IMR-90 (cell line): ENCODE measurements at regions not wholly inside any gene's neighbourhood (a gene's known extent, or its start where the extent isn't known, plus 50 kb on each side); places are given as distances from the start of the nearest gene placed in this dataset.

Experiments used
- ATAC-seq: fragments of 200-7000 bp; cut with Tn5 transposase; 2 replicates; pipeline ENCODE4 v1.9.1; 2020; ENCODE audit warnings: low read depth, mild to moderate bottlenecking, moderate library complexity
- BruUV-seq: library from RNA; stranded (reverse); fragments of 400-500 nt; replicated peaks from 2 replicates; lab custom pipeline; 2021; lab: Mats Ljungman, UMichigan
- CTCF ChIA-PET: fragments of 300-600 bp; formaldehyde crosslinking; extraction: SDS; loops from one replicate; lab custom pipeline; 2021; ENCODE audit warnings: antibody characterized with exemption; lab: Yijun Ruan, JAX
- POLR2A ChIA-PET: fragments of 300-600 bp; sonication (Branson Sonifier 250); formaldehyde crosslinking; loops from one replicate; lab custom pipeline; 2022; ENCODE audit warnings: antibody characterized with exemption; ENCODE audit not compliant: unreplicated experiment; lab: Charles Lee
- DNase-seq: peaks from one replicate; pipeline ENCODE4 v3.0.0; 2013
- H2AFZ ChIP-seq: replicated peaks from 2 replicates; pipeline ENCODE3; 2013; ENCODE audit warnings: low read length, mild to moderate bottlenecking; ENCODE audit not compliant: poor library complexity
- H2AK5ac ChIP-seq: 2 replicates; pipeline ENCODE4 v1.6.1; 2013; ENCODE audit warnings: low read depth, low read length, inconsistent platforms
- H2AK9ac ChIP-seq: replicated peaks from 2 replicates; pipeline ENCODE3; 2013; ENCODE audit warnings: mild to moderate bottlenecking, low read depth, low read length, moderate library complexity; ENCODE audit not compliant: poor library complexity
- H2BK120ac ChIP-seq: 2 replicates; pipeline ENCODE4 v1.6.1; 2013; ENCODE audit warnings: low read depth, low read length, inconsistent platforms
- H2BK15ac ChIP-seq: 3 replicates; pipeline ENCODE4 v1.6.1; 2013; ENCODE audit warnings: low read depth, low read length, inconsistent platforms
- H2BK20ac ChIP-seq: 2 replicates; pipeline ENCODE4 v1.6.1; 2013; ENCODE audit warnings: low read depth, mild to moderate bottlenecking, inconsistent platforms, low read length, moderate library complexity
- H2BK5ac ChIP-seq: 2 replicates; pipeline ENCODE4 v1.6.1; 2013; ENCODE audit warnings: mild to moderate bottlenecking, low read depth, low read length, inconsistent platforms; ENCODE audit not compliant: poor library complexity, severe bottlenecking
- H3K14ac ChIP-seq: replicated peaks from 2 replicates; pipeline ENCODE4 v1.6.1; 2013; ENCODE audit warnings: low read depth, low read length, inconsistent platforms
- H3K18ac ChIP-seq: 2 replicates; pipeline ENCODE4 v1.6.1; 2013; ENCODE audit warnings: low read depth, low read length, control low read depth
- H3K23ac ChIP-seq: 2 replicates; pipeline ENCODE4 v1.6.1; 2013; ENCODE audit warnings: low read depth, low read length, inconsistent platforms
- H3K27ac ChIP-seq: 2 replicates; pipeline ENCODE4 v1.5.1; 2013; ENCODE audit warnings: mild to moderate bottlenecking, control low read depth, low read length; ENCODE audit not compliant: insufficient read depth
- H3K27me3 ChIP-seq: 2 replicates; pipeline ENCODE4 v1.6.1; 2013; ENCODE audit warnings: low read length; ENCODE audit not compliant: control insufficient read depth, insufficient read depth
- H3K36me3 ChIP-seq: 2 replicates; pipeline ENCODE4 v1.6.1; 2013; ENCODE audit warnings: low read length, mixed read lengths; ENCODE audit not compliant: control insufficient read depth, insufficient read depth
- H3K4ac ChIP-seq: 2 replicates; pipeline ENCODE4 v1.6.1; 2013; ENCODE audit warnings: low read depth, low read length, inconsistent platforms
- H3K4me1 ChIP-seq: 2 replicates; pipeline ENCODE4 v1.6.1; 2013; ENCODE audit warnings: low read length, mixed read lengths; ENCODE audit not compliant: control insufficient read depth, insufficient read depth
- H3K4me2 ChIP-seq: 2 replicates; pipeline ENCODE4 v1.6.1; 2013; ENCODE audit warnings: low read depth, mild to moderate bottlenecking, control low read depth, low read length, moderate library complexity
- H3K4me3 ChIP-seq: 2 replicates; pipeline ENCODE4 v1.5.1; 2013; ENCODE audit warnings: low read depth, mild to moderate bottlenecking, control low read depth, low read length, moderate library complexity; ENCODE audit not compliant: insufficient read depth
- H3K56ac ChIP-seq: 2 replicates; pipeline ENCODE4 v1.6.1; 2013; ENCODE audit warnings: low read length, inconsistent platforms; ENCODE audit not compliant: insufficient read depth; ENCODE audit errors: extremely low read depth
- H3K79me1 ChIP-seq, 2 experiments: 2 replicates each; pipeline ENCODE4 v1.6.1; 2013; ENCODE audit warnings: low read length in 2 of 2, inconsistent platforms in 1 of 2, low read depth in 1 of 2
- H3K9ac ChIP-seq: 2 replicates; pipeline ENCODE4 v1.6.1; 2013; ENCODE audit warnings: low read depth, low read length, control low read depth
- H3K9me1 ChIP-seq: 2 replicates; pipeline ENCODE4 v1.6.1; 2013; ENCODE audit warnings: low read length, inconsistent platforms; ENCODE audit not compliant: insufficient read depth
- H3K9me3 ChIP-seq: 2 replicates; pipeline ENCODE4 v1.6.1; 2013; ENCODE audit warnings: low read length; ENCODE audit not compliant: control insufficient read depth, insufficient read depth
- H4K20me1 ChIP-seq: 2 replicates; pipeline ENCODE4 v1.6.1; 2013; ENCODE audit warnings: low read length, inconsistent platforms; ENCODE audit not compliant: insufficient read depth
- H4K5ac ChIP-seq: 2 replicates; pipeline ENCODE4 v1.6.1; 2013; ENCODE audit warnings: mild to moderate bottlenecking, low read depth, low read length, control low read depth
- H4K8ac ChIP-seq, 2 experiments: 2 replicates each; pipeline ENCODE4 v1.6.1; 2013; ENCODE audit warnings: low read depth in 2 of 2, low read length in 2 of 2, control low read depth in 1 of 2, inconsistent platforms in 1 of 2
- H4K91ac ChIP-seq: 2 replicates; pipeline ENCODE4 v1.6.1; 2013; ENCODE audit warnings: low read depth, low read length, inconsistent platforms; ENCODE audit not compliant: insufficient read depth
- RAD21 ChIP-seq: IDR thresholded peaks from 2 replicates; pipeline ENCODE4 v1.6.1; 2012; ENCODE audit warnings: low read length, improper control_type of control experiment
- RFX5 ChIP-seq: IDR thresholded peaks from 2 replicates; pipeline ENCODE4 v1.8.0; 2012; ENCODE audit warnings: low read depth, mild to moderate bottlenecking, low read length, moderate library complexity
- WGBS, 2 experiments: methylation state at CpG; one replicate each; pipeline versions ENCODE4 v1.1.5 to v1.1.7; 2013; ENCODE audit warnings: missing lambda C conversion rate in 2 of 2; ENCODE audit not compliant: insufficient read length in 1 of 2; ENCODE audit errors: extremely low coverage in 2 of 2; 5-methylcytosine and 5-hydroxymethylcytosine counted together
- dilution Hi-C: fragments of 300-500 bp; cut with HindIII; formaldehyde crosslinking; loops from one replicate; pipeline ENCODE4 v1.14.3; 2018; ENCODE audit warnings: low sequenced_read_pairs; ENCODE audit not compliant: unreplicated experiment
- in situ Hi-C: fragments of 300-500 bp; cut with MboI; formaldehyde crosslinking; loops from 3 replicates; pipeline ENCODE4 v1.14.3; 2019; ENCODE audit warnings: low sequenced_read_pairs, inconsistent platforms, mixed read lengths
- intact Hi-C: fragments of 100-400 bp; cut with micrococcal nuclease; formaldehyde crosslinking; loops from 2 replicates; pipeline ENCODE4 v1.10.0; 2022
- TF ChIP-seq, protein P1 (sequence below): conservative IDR thresholded peaks from 2 replicates; pipeline ENCODE4 v1.5.1; 2012; ENCODE audit warnings: mild to moderate bottlenecking, low read depth, low read length, improper control_type of control experiment

DNA sequence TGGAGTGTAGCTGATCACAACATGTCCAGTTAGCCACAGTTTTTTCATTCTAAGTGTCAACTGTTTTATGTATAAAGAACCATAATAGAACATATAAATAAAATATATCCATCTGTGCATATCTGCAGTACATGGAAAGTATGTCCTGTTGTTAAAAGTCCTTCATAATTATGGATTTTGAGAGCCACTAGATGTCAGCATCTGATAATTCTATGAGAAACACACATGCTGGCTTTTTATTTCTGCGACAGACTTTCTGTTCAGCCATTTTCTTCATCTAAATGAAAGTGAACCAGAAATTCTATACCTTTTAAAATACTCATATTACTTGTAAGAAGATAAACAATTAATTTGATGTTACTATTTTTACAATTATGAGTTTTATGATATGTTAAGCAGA, 251.5 kb downstream of the GPM6A start:
- WGBS, 2 experiments, result no CpG with 5 or more reads among the region's 1 CpG

More for the DNA sequence above, 251.5 kb downstream of the GPM6A start:
- no peak overlapping the region for H2BK5ac ChIP-seq
- H3K36me3 ChIP-seq, result no peaks in the 10 kb centered on the region
- no peaks in the 10 kb centered on the region for H3K79me1 ChIP-seq
- no peaks in the 10 kb centered on the region for H3K9me1 ChIP-seq
- no peak overlapping the region for H2BK15ac ChIP-seq
- H2AFZ ChIP-seq, result no peak overlapping the region
- no peak overlapping the region for H4K8ac ChIP-seq
- H3K4ac ChIP-seq, result no peak overlapping the region
- dilution Hi-C loops (no loop called here), in situ Hi-C loops (loop anchor here (25.0 kb wide), 1 partner anchor 777 kb away; no protein-coding TSS in a partner anchor), intact Hi-C loops (no loop called here)
- no TSS peak for BruUV-seq
- TF ChIP-seq RFX5 (no peak), RAD21 (peak; percentile 24; the same call in 1 of the 2 replicates)
- TF ChIP-seq, protein P1, sequence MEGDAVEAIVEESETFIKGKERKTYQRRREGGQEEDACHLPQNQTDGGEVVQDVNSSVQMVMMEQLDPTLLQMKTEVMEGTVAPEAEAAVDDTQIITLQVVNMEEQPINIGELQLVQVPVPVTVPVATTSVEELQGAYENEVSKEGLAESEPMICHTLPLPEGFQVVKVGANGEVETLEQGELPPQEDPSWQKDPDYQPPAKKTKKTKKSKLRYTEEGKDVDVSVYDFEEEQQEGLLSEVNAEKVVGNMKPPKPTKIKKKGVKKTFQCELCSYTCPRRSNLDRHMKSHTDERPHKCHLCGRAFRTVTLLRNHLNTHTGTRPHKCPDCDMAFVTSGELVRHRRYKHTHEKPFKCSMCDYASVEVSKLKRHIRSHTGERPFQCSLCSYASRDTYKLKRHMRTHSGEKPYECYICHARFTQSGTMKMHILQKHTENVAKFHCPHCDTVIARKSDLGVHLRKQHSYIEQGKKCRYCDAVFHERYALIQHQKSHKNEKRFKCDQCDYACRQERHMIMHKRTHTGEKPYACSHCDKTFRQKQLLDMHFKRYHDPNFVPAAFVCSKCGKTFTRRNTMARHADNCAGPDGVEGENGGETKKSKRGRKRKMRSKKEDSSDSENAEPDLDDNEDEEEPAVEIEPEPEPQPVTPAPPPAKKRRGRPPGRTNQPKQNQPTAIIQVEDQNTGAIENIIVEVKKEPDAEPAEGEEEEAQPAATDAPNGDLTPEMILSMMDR, result 0 out of 2 replicates have a peak, but pooled peaks have one; percentile 25
- no peaks in the 10 kb centered on the region for H3K9me3 ChIP-seq
- no peak overlapping the region for H4K5ac ChIP-seq
- ChIA-PET POLR2A (no interaction called here), CTCF (no interaction called here)
- no peak overlapping the region for H2BK20ac ChIP-seq
- H4K91ac ChIP-seq, result no peak overlapping the region
- no peak overlapping the region for H2AK9ac ChIP-seq
- no peak overlapping the region for H3K9ac ChIP-seq
- DNase-seq (peak; percentile 5), ATAC-seq (no peak; the same call in 1 of the 2 replicates)
- no peak overlapping the region for H3K56ac ChIP-seq
- no peak overlapping the region for H3K4me2 ChIP-seq
- H3K27me3 ChIP-seq, result no peaks in the 10 kb centered on the region
- no peak overlapping the region for H2AK5ac ChIP-seq
- no peaks in the 10 kb centered on the region for H3K4me1 ChIP-seq
- H3K14ac ChIP-seq, result no peak overlapping the region
- H3K4me3 ChIP-seq, result no peak overlapping the region
- no peak overlapping the region for H2BK120ac ChIP-seq
- H4K20me1 ChIP-seq, result no peaks in the 10 kb centered on the region
- H3K18ac ChIP-seq, result no peak overlapping the region
- H3K23ac ChIP-seq, result no peak overlapping the region
- no peak overlapping the region for H3K27ac ChIP-seq
